OCI-M2 (cell line): ENCODE measurements at regions not wholly inside any gene's neighbourhood (a gene's known extent, or its start where the extent isn't known, plus 50 kb on each side); places are given as distances from the start of the nearest gene placed in this dataset.
"Not testable (repeated sequence)": the region's sequence is repeated elsewhere in the genome, so short reads cannot be mapped to it uniquely, and the experiment has no call there.

ENCODE experiments used
- DNase-seq: peaks from one replicate; lab custom pipeline; 2025; ENCODE audit not compliant: unreplicated experiment; lab: John Stamatoyannopoulos, UW

DNA sequence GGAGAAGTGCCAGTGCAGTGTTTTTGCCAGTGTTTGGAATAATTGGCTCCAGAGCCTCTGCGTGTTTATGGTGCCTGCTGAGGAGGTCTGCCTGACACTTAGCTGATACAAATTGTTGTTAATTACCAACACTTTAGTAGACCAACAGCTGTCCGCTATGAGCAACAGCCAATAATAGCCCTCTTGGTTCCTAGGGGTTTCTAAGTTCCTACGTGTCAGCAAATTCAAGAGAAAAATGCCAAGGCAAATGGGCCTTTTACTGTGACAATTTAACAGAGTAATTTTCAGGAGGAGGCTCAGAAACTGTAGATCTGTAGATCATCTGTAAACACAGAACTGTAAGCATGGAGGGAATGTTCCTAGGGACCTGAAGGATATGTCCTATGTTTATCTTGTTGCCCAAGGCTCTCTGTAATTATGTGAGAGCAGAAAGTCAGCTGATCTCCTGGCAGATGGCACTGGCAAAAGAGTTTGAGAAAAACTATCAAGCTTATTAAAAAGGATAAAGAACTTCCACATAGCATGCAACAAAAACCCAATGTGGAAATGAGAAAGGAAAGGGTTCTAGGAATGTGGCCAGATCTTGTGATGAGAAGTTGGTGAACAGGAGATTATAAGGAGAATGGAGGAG lies 157.7 kb downstream of the GJA1 start:
- no peak for DNase-seq

DNA sequence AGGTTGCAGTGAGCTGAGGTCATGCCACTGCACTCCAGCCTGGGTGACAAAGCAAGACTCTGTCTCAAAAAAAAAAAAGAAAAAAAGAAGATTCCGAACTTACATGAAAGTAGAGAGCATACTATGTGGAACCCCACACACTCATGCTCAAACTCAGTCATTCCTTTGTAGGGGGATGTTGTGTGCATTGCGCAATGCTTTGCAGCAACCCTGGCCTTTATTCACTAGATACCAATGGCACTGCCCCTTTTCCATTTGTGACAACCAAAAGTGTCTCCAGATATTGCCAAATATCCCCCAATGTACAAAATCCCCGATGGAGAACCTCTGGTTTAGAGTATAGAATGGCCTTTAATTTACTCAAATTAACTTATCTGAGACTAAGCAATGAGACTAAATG lies 158.6 kb downstream of the GJA1 start:
- no peak for DNase-seq

DNA sequence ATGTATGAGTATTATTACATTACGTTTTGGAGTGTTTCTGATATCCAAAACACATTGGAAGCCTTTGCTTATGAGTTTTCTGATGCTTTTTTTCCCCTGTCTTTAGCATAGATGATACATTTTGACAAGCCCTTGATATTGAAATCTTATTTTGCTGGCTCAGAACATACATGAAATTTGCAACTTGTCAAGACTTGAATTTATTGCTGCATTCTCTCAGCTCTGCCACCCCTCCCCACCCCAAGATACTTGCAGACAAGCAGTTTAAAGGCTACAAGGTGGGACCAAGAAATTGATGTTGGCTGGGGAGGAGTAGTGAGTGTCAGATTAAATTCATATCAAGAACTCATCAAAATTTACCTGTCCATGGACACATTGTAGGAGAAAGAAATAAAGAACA lies 160.2 kb downstream of the GJA1 start:
- no peak for DNase-seq

DNA sequence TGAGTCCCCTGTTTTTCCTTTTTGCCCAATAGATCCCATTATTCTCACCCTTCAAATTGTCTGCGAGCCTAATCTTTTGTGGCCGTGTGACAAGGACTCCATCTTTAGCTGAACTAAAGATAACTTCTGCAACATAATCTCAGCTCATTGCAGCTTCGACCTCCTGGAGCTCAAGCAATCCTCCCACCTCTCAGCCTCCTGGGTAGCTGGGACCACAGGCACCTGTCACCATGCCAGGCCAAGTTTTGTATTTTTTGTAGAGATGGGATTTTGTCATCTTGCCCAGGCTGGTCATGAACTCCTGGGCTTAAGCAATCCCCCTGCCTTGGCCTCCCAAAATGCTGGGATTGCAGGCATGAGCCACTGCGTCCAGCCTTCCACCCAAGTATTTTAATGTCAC lies 161.0 kb downstream of the GJA1 start:
- DNase-seq: no peak

DNA sequence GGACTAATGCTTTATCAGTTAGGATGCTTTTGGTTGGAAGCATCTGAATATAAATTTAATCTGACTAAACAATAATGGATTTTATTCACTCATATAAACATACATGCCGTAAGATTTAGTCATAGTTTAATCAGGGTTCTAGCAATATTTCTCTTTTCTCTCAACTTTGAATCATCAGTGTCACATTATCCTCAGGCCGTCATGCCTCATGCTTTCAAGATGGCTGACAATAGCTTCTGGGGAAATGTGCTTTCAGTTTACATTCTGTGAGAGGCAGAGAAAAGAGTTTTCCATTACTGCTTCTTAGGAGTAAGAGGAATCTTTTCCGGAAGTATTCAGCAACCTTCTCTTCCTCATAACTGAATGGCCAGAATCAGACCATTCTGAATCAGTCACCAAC lies 162.2 kb downstream of the GJA1 start:
- DNase-seq: no peak

DNA sequence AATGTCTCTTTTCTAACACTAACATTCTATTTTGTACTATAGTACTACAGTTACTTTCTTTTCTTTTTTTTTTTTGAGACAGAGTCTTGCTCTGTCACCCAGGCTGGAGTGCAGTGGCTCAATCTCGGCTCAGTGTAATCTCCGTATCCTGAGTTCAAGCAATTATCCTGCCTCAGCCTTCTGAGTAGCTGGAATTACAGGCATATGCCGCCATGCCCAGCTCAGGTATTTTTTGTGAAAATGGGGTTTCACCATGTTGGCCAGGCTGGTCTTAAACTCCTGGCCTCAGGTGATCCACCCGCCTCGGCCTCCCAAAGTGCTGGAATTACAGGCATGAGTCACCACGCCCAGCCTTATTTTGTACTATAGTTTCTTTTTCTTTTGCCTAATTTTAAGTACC lies 163.9 kb downstream of the GJA1 start:
- not testable (repeated sequence) for DNase-seq

DNA sequence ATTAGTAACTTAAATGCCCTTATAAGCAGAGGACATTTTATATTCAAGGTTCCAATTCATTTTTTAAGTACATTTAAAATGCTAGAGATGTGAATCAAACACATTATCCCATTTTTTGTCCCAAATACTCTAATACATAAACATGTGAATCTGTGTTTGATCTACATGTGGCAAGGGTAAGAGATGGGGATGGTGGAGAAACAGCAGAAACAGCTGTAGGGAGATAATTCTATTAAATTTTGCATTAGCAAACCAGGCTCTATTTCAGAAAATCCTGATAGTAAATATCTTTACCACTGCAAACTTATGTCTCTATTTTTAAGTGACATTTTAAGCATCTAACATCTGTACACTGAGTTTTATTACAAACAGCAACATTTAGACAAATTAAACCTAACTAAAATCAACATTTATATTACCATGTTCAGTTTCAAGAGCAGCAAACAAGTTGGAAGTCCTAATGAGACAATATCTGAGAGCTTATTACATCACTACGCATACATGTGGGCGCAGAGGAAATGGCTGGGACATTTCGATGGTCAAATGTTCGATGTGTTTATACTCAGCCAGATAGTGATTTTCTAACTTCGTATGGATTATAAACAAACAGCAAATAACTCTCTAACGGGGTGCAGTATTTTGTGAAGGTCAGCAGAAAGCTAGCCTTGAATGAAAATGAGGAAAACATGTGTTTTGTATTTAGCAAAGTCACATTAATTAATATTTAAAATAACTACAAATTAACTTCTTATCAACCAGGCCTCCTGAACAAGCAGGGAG lies 165.1 kb downstream of the GJA1 start:
- no peak for DNase-seq

DNA sequence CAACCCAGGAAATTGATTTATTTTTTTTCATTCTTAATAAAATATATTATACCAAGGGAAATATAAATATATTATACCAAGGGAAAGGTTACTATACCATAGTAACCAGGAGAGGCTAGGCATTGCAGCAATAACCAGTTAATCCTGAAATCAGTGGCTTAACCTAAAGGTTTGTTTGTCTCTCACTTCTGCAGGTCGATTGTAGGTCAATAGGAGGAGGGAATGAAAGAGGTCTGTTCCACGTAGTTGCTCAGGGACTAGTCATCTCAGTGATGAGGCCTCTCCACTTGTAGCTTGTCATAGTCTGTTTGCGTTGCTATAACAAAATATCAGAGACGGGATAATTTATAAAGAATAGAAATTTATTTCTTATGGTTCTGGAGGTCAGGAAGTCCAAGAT lies 168.0 kb downstream of the GJA1 start:
- DNase-seq: no peak

DNA sequence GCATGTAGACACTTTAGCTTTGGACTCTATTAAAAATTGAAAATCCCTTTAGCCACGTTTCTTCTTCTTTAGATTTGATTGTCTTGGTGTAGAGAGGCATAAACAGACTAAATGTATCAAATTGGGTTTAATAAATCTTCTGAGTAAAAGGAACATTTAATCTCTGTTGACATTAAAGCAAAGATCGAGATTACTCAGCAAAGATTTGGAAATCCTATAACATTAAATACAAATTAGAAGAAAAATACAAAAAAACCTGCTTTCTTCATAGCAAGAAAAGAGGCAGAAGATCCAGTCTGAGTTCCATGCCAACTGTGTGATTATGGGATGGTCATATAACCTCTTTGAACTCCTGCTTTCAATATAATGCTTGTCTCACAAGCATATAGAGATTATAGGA lies 172.3 kb downstream of the GJA1 start:
- no peak for DNase-seq

DNA sequence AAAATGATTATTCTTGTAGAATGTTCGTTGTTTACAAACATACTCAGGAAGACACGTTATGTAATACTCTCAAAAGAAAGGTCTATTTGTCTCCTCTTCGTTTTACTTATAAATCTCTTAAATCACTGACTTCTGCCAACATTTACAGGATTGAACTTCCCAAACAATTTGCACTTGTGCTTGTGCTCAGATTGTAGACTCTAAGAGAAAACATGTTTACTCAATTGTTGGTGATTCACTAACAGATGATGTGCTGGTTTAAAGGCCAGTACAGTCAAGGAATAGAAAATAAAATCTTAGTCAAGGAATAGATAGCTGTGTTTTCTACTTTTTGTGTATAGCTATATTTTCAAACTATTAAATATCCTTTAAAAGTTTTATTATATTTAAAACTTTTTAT lies 172.8 kb downstream of the GJA1 start:
- no peak for DNase-seq

DNA sequence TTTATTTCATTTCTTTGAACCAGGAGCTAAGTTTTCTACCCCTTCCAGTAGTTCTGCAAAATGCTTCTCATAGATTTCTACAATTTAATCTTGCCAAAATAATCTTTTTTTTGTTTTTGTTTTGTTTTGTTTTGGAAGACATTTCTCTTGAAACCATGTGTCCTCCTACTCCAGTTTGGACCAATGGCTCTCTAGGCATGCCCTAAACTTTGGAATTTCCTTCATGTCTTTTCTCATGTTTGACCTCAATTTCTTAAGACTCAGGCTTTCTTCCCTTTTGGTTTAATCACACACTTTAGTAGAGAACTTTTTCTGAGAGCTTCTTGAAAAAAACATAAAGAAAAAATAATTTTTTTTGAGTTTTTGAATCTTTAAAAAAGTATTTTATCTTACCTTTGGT lies 173.8 kb downstream of the GJA1 start:
- no peak for DNase-seq

DNA sequence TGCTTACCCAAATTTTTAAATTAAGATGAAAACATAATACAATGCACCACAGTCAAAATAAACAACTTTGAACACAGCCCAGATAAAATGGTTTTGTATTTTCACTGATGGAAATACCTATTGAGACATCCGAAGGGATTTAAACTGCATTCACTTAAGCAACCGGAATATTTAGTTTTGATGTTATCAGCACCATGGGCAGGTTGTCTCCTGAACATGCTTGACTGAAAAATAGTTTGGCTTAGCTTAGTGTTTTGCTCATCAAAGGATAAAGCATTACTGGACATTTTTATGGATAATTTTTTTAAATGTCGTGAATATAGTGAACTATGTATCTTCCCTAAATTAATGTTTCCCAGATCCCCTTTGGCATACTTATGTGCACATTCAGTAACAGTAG lies 177.5 kb downstream of the GJA1 start:
- DNase-seq: no peak

DNA sequence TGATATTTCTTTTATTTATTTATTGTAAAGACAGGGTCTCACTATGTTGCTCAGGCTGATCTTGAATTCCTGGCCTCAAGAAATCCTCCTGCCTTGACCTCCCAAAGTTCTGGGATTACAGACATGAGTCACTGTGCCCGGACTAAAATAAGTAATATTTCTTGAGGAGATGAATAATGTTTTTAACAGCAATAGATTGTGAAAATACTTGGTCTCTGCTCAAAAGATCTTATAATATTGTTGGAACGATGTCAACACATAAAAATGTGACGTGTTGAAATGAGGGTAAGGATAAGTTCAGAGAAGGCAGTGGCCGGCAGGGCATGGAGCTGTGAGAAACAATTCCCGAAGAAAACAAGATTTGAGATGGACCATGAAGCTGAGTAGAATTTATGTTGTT lies 178.7 kb downstream of the GJA1 start:
- DNase-seq: no peak

DNA sequence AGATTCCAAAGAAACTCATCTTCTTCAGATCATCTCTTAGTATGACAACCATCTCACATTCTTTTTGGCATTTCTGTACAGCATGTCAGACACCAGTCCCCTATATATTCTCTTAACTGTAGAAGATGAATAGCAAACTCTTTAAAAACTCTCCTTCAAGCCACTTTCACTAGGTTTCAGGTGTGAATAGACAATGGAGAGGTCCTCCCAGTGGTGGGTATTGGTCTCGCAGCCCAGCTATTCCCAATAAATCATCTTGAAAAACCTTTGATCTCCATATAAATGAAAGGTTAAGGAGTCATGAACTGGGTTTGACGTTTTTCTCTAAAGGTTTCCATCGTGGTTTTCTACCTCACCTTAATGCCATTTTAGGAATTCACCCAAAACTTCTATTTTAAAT lies 180.0 kb downstream of the GJA1 start:
- no peak for DNase-seq

DNA sequence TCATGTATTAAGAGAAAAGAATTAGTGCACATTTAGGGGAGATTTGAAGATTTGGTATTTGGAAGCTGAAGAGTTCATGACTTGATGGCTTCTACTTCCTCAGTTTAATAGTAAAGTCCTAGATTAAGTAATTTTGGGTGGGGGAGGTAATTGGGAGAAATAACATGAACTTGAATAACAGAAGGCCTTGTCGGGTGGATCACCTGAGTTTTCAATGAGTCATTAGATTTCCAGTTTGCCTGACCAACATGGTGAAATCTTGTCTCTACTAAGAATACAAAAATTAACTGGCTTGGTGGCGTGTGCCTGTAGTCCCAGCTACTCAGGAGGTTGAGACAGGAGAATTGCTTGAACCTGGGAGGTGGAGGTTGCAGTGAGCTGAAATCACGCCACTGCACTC lies 181.0 kb downstream of the GJA1 start:
- no peak for DNase-seq

DNA sequence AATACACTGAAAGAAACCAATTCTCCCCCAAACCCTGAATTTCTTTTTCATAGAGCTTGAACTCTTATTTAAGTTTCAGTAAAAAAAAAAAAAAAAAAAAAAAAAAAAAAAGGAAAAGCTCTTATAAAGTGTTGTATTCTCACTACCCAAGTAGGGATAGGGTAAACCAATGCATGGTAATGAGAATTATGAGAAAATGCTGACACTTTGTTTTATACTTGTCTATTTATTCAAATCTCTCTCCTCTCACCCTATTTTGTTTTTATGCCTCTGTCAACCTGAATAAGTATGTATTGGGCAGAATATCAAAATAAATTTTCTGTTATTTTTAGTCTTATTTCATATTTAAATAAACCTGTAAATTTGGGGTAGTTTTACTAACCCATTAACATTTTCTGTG lies 181.9 kb downstream of the GJA1 start:
- no peak for DNase-seq

DNA sequence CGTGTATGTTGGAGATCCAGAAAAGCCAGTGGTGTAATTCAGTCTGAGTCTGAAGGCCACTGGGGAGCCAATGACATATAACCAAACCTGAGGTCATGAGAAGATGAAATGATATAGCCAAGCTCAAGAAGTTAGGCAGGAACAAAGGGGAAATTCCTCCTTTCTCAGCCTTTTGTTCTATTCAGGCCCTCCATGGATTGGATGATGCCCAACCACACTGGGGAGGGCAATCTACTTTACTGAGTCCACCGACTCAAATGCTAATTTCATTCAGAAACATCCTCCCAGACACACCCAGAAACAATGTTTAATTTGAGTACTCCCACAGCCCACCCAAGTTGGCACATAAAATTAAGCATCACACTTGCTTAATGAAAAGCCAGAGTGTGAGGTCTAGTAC lies 183.6 kb downstream of the GJA1 start:
- DNase-seq: no peak

DNA sequence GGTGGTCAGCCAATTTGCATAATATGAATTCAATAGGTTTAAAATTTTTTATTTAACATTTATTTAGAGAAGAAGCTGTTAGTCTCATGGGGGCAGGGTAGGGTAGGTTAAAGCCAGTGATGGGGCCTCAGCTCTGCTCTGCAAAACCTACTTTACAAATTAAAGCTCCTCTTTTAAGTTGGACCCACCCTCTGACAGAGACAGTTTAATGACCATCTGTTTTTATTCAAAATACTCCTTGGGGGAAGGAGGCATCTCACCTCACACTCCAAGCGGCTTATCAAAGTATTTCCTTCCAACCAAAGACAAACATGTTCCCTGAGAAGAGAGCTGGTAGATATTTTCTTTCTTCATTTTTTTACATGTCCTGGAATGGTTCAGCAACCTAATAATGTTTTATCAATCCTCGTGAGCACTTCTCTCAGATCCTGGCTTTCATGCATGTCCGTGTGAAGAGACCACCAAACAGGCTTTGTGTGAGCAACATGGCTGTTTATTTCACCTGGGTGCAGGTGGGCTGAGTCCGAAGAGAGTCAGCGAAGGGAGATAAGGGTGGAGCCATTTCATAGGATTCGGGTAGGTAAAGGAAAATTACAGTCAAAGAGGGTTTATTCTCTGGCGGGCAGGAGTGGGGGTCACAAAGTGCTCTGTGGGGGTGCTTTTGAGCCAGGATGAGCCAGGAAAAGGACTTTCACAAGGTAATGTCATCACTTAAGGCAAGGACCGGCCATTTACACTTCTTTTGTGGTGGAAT lies 184.7 kb downstream of the GJA1 start:
- no peak for DNase-seq

DNA sequence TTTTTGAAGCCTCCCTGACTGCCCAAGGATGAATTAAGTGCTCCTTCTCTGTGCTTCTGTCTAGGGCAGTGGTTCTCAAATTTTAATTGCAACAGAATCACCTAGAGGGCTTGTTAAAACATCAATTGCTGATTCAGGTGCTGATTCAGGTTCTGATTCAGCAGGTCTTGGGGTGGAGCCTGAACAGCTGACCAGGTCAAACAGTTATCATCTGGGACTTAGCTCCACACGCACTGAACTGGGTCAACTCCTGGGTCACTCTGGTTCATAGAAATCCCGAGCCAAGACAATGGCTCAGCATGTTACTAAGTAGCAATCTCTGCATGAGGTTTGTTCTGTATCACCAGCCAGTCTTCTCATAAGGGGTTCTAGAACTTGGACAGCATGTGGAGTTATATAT lies 192.3 kb downstream of the GJA1 start:
- DNase-seq: no peak

DNA sequence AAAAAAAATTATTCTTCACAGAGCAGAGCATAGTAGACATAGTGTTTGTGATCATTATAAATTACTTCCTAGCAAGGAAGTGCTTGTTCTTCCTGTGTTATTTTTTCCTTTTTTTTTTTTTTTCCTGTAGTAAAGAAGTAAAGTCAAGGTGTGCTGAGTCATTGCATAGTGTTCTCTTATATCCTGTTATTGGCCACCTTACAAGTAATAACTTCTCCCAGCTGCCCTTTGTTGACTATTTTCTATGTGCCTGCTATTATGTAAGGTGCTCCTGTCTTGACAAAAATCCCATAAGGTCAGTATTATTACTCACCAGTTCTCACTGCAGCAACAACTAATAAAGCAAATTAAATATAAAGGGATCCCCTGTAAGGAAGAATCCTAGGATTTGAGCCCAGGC lies 195.3 kb downstream of the GJA1 start:
- no peak for DNase-seq

DNA sequence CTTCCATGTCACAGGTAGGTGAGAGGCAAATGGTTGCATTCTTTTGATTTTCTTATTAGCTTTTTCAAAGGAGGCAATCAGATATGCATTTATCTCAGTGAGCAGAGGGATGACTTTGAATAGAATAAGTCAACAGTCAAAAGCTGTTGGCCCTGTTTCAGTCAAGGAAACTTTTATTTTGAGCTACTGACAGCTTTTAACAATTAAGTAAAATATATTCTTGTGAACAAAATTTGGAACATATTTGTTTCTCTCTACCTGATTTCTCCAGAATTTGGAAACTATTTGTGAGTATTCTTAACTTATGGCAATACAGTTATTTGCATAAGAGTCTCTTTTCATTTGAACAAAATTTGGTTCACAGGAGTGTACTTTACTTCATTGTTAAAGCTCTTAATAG lies 196.3 kb downstream of the GJA1 start:
- not testable (repeated sequence) for DNase-seq

DNA sequence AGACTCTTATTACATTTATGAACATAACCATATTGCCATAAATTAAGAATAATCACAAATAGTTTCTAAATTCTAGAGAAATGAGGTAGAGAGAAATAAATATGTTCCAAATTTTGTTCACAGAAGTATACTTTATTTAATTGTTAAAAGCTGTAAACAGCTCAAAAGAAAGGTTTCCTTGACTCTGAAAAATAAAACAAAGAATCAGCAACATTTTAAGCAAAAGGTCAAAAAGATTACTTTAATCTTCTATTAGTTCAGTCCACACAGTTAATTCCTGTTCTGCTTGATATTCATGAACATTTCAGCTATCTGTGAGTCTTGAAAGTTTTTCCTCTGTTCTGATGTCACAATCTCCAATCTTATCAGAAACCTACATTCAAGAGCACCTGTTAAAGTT lies 197.9 kb downstream of the GJA1 start:
- DNase-seq: no peak
